ENCODE measurements at regions not wholly inside any gene's neighbourhood (a gene's known extent, or its start where the extent isn't known, plus 50 kb on each side); places are given as distances from the start of the nearest gene placed in this dataset.

GRCh38 chr4:173917255-173917960, 366.1 kb downstream of the FBXO8 start:
- H3K27ac Mint-ChIP-seq, result no peak overlapping the region
- H3K9me3 Mint-ChIP-seq, result no peaks in the 10 kb centered on the region
- H3K4me1 Mint-ChIP-seq (ENCODE audit: low read depth), result no peaks in the 10 kb centered on the region
- no peaks in the 10 kb centered on the region for H3K27me3 Mint-ChIP-seq (ENCODE audit: insufficient read depth)
- H3K36me3 Mint-ChIP-seq (ENCODE audit: low read depth), result no peaks in the 10 kb centered on the region
- intact Hi-C loops (cut with micrococcal nuclease), result no loop called here
- DNase-seq (ENCODE audit: low spot score), result no peak
- no peak overlapping the region for H3K4me3 Mint-ChIP-seq

GRCh38 chr4:173913496-173913895, 370.0 kb downstream of the FBXO8 start:
- H3K9me3 Mint-ChIP-seq, result no peaks in the 10 kb centered on the region
- no peak overlapping the region for H3K4me3 Mint-ChIP-seq
- H3K27me3 Mint-ChIP-seq (ENCODE audit: insufficient read depth), result no peaks in the 10 kb centered on the region
- H3K27ac Mint-ChIP-seq, result no peak overlapping the region
- H3K36me3 Mint-ChIP-seq (ENCODE audit: low read depth), result no peaks in the 10 kb centered on the region
- DNase-seq (ENCODE audit: low spot score), result no peak
- no peaks in the 10 kb centered on the region for H3K4me1 Mint-ChIP-seq (ENCODE audit: low read depth)
- intact Hi-C loops (cut with micrococcal nuclease), result no loop called here

GRCh38 chr4:173912384-173912783, 371.1 kb downstream of the FBXO8 start:
- H3K4me1 Mint-ChIP-seq (ENCODE audit: low read depth), result no peaks in the 10 kb centered on the region
- no peaks in the 10 kb centered on the region for H3K27me3 Mint-ChIP-seq (ENCODE audit: insufficient read depth)
- intact Hi-C loops (cut with micrococcal nuclease), result no loop called here
- H3K36me3 Mint-ChIP-seq (ENCODE audit: low read depth), result no peaks in the 10 kb centered on the region
- DNase-seq (ENCODE audit: low spot score), result no peak
- H3K4me3 Mint-ChIP-seq, result no peak overlapping the region
- no peaks in the 10 kb centered on the region for H3K9me3 Mint-ChIP-seq
- H3K27ac Mint-ChIP-seq, result no peak overlapping the region

GRCh38 chr4:173910891-173911290, 372.6 kb downstream of the FBXO8 start:
- Mint-ChIP-seq H3K27ac (no peak overlapping the region), H3K4me3 (no peak overlapping the region), H3K36me3 (ENCODE audit: low read depth) (no peaks in the 10 kb centered on the region), H3K4me1 (ENCODE audit: low read depth) (no peaks in the 10 kb centered on the region), H3K27me3 (ENCODE audit: insufficient read depth) (no peaks in the 10 kb centered on the region), H3K9me3 (no peaks in the 10 kb centered on the region)
- intact Hi-C loops (cut with micrococcal nuclease), result no loop called here
- no peak for DNase-seq (ENCODE audit: low spot score)

- intact Hi-C loops (cut with micrococcal nuclease), result no loop called here
- no peaks in the 10 kb centered on the region for H3K36me3 Mint-ChIP-seq (ENCODE audit: low read depth)
Observed at GRCh38 chr4:173909294-173909693, 374.2 kb downstream of the FBXO8 start.

GRCh38 chr4:173899813-173900212, 369.8 kb upstream of the HAND2 start:
- H3K27me3 Mint-ChIP-seq (ENCODE audit: insufficient read depth), result peaks cover 3% of the 10 kb centered on the region

More at GRCh38 chr4:173909294-173909693, 374.2 kb downstream of the FBXO8 start:
- H3K4me3 Mint-ChIP-seq, result no peak overlapping the region
- H3K4me1 Mint-ChIP-seq (ENCODE audit: low read depth), result no peaks in the 10 kb centered on the region
- H3K27me3 Mint-ChIP-seq (ENCODE audit: insufficient read depth), result no peaks in the 10 kb centered on the region
- H3K27ac Mint-ChIP-seq, result no peak overlapping the region
- no peaks in the 10 kb centered on the region for H3K9me3 Mint-ChIP-seq
- DNase-seq (ENCODE audit: low spot score), result no peak

GRCh38 chr4:173891072-173891471, 361.0 kb upstream of the HAND2 start:
- Mint-ChIP-seq H3K4me1 (ENCODE audit: low read depth) (no peaks in the 10 kb centered on the region), H3K9me3 (peaks cover 4% of the 10 kb centered on the region), H3K27me3 (ENCODE audit: insufficient read depth) (no peaks in the 10 kb centered on the region), H3K27ac (no peak overlapping the region), H3K36me3 (ENCODE audit: low read depth) (no peaks in the 10 kb centered on the region), H3K4me3 (no peak overlapping the region)
- no peak for DNase-seq (ENCODE audit: low spot score)
- intact Hi-C loops (cut with micrococcal nuclease), result no loop called here

More at GRCh38 chr4:173899813-173900212, 369.8 kb upstream of the HAND2 start:
- Mint-ChIP-seq H3K9me3 (no peaks in the 10 kb centered on the region), H3K36me3 (ENCODE audit: low read depth) (no peaks in the 10 kb centered on the region), H3K4me1 (ENCODE audit: low read depth) (no peaks in the 10 kb centered on the region), H3K4me3 (no peak overlapping the region), H3K27ac (no peak overlapping the region)
- intact Hi-C loops (cut with micrococcal nuclease), result no loop called here
- no peak for DNase-seq (ENCODE audit: low spot score)

- DNase-seq (ENCODE audit: low spot score), result no peak
- Mint-ChIP-seq H3K27me3 (ENCODE audit: insufficient read depth) (no peaks in the 10 kb centered on the region), H3K4me3 (no peak overlapping the region), H3K36me3 (ENCODE audit: low read depth) (no peaks in the 10 kb centered on the region), H3K27ac (no peak overlapping the region), H3K4me1 (ENCODE audit: low read depth) (no peaks in the 10 kb centered on the region), H3K9me3 (no peaks in the 10 kb centered on the region)
- intact Hi-C loops (cut with micrococcal nuclease), result no loop called here
Observed at GRCh38 chr4:173883821-173884220, 353.8 kb upstream of the HAND2 start.

- Mint-ChIP-seq H3K36me3 (ENCODE audit: low read depth) (no peaks in the 10 kb centered on the region), H3K4me1 (ENCODE audit: low read depth) (no peaks in the 10 kb centered on the region), H3K27me3 (ENCODE audit: insufficient read depth) (no peaks in the 10 kb centered on the region), H3K9me3 (no peaks in the 10 kb centered on the region), H3K4me3 (no peak overlapping the region), H3K27ac (no peak overlapping the region)
- intact Hi-C loops (cut with micrococcal nuclease), result no loop called here
- no peak for DNase-seq (ENCODE audit: low spot score)
Observed at GRCh38 chr4:173880897-173881296, 350.9 kb upstream of the HAND2 start.

- no peaks in the 10 kb centered on the region for H3K27me3 Mint-ChIP-seq (ENCODE audit: insufficient read depth)
- H3K27ac Mint-ChIP-seq, result no peak overlapping the region
- no peak overlapping the region for H3K4me3 Mint-ChIP-seq
- no peaks in the 10 kb centered on the region for H3K9me3 Mint-ChIP-seq
- no peaks in the 10 kb centered on the region for H3K36me3 Mint-ChIP-seq (ENCODE audit: low read depth)
- no peaks in the 10 kb centered on the region for H3K4me1 Mint-ChIP-seq (ENCODE audit: low read depth)
- intact Hi-C loops (cut with micrococcal nuclease), result no loop called here
- no peak for DNase-seq (ENCODE audit: low spot score)
Observed at GRCh38 chr4:173879509-173879908, 349.5 kb upstream of the HAND2 start.

GRCh38 chr4:173878701-173879100, 348.7 kb upstream of the HAND2 start:
- Mint-ChIP-seq H3K27me3 (ENCODE audit: insufficient read depth) (no peaks in the 10 kb centered on the region), H3K4me1 (ENCODE audit: low read depth) (no peaks in the 10 kb centered on the region), H3K27ac (no peak overlapping the region), H3K9me3 (no peaks in the 10 kb centered on the region), H3K4me3 (no peak overlapping the region), H3K36me3 (ENCODE audit: low read depth) (no peaks in the 10 kb centered on the region)
- intact Hi-C loops (cut with micrococcal nuclease), result no loop called here
- DNase-seq (ENCODE audit: low spot score), result no peak

- no peaks in the 10 kb centered on the region for H3K9me3 Mint-ChIP-seq
- no peaks in the 10 kb centered on the region for H3K36me3 Mint-ChIP-seq (ENCODE audit: low read depth)
- H3K4me3 Mint-ChIP-seq, result no peak overlapping the region
- H3K4me1 Mint-ChIP-seq (ENCODE audit: low read depth), result no peaks in the 10 kb centered on the region
- intact Hi-C loops (cut with micrococcal nuclease), result no loop called here
- no peaks in the 10 kb centered on the region for H3K27me3 Mint-ChIP-seq (ENCODE audit: insufficient read depth)
- DNase-seq (ENCODE audit: low spot score), result no peak
- no peak overlapping the region for H3K27ac Mint-ChIP-seq
Observed at GRCh38 chr4:173871643-173872042, 341.6 kb upstream of the HAND2 start.

GRCh38 chr4:173866322-173867026, 336.4 kb upstream of the HAND2 start:
- Mint-ChIP-seq H3K27ac (no peak overlapping the region), H3K27me3 (ENCODE audit: insufficient read depth) (no peaks in the 10 kb centered on the region), H3K4me1 (ENCODE audit: low read depth) (no peaks in the 10 kb centered on the region), H3K4me3 (no peak overlapping the region), H3K9me3 (no peaks in the 10 kb centered on the region), H3K36me3 (ENCODE audit: low read depth) (no peaks in the 10 kb centered on the region)
- no peak for DNase-seq (ENCODE audit: low spot score)
- intact Hi-C loops (cut with micrococcal nuclease), result no loop called here
